22Rv1 (cell line): ENCODE measurements at regions not wholly inside any gene's neighbourhood (a gene's known extent, or its start where the extent isn't known, plus 50 kb on each side); places are given as distances from the start of the nearest gene placed in this dataset.

Experiments
- CTCF ChIP-seq: fragments of 450-650 bp; IDR thresholded peaks from 2 replicates; pipeline ENCODE4 v1.5.1; 2017; ENCODE audit warnings: mild to moderate bottlenecking
- ZFX ChIP-seq: fragments of 450-650 bp; IDR thresholded peaks from 2 replicates; pipeline ENCODE4 v1.6.1; 2017; ENCODE audit warnings: antibody characterized with exemption, borderline replicate concordance

DNA sequence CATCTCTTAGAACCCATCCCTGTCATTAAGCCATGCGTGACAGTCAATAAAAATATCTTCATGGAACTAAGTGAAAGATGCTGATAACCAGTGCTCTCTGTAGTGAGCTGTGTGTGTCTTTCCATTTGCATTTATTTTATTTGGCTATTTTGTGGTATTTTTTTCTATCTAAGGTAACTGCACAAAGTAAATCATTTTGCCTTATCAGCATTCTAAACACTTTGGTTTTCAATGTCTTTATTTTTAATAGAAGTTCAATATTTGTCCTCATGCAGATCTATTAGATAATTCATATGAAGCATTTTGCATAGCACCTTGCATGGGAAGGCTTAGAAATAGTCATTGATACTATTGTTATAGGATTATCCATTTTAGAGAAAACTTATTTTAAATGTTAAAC, 163.6 kb upstream of the TANK start:
- TF ChIP-seq CTCF = no peak
- TF ChIP-seq ZFX = no peak
